ENCODE measurements at regions not wholly inside any gene's neighbourhood (a gene's known extent, or its start where the extent isn't known, plus 50 kb on each side); places are given as distances from the start of the nearest gene placed in this dataset.

DNA sequence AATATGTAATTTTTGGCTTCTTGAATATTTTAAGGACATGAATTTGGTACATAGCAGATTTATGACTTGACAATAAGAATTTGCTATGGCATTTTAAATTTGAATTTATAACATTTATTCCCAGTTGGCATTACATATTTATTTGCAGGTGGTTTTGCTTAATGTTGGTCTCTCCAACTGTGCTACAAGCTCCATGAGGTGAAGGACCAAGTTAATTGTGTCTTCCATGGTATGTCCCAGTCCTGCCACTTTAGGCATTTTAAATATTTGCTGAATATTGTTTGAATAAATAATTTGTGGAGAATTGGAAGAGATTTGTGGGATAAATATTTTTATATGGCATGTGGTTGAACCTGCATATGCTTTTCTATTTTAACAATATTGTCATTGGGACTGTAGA, 253.4 kb upstream of the RIOK2 start:
- no peak overlapping the region for H3K9ac ChIP-seq (ENCODE audit: insufficient read depth, low read length, poor library complexity, severe bottlenecking)
- no peaks in the 10 kb centered on the region for H3K4me1 ChIP-seq (ENCODE audit: control insufficient read depth in 1 of 2, insufficient read depth in 2 of 2, low read length in 2 of 2)
- Mint-ChIP-seq H3K27ac (no peak overlapping the region), H3K4me1 (no peaks in the 10 kb centered on the region), H3K9me3 (peaks cover 0 to 4% (median 0%) of the 10 kb centered on the region in 7 donors), H3K36me3 (no peaks in the 10 kb centered on the region), H3K4me3 (no peak overlapping the region), H3K27me3 (ENCODE audit: low read depth in 3 of 3) (peaks cover 0 to 2% (median 0%) of the 10 kb centered on the region in 3 donors)
- no peaks in the 10 kb centered on the region for H3K27me3 ChIP-seq (ENCODE audit: control insufficient read depth in 2 of 2, insufficient read depth in 2 of 2, low read length in 2 of 2)
- no peak overlapping the region for H3K4me2 ChIP-seq (replicated peaks; ENCODE audit: extremely low read depth, low read length, poor library complexity, severe bottlenecking)
- intact Hi-C loops (cut with micrococcal nuclease), result no loop called here
- no peak overlapping the region for H2AFZ ChIP-seq (ENCODE audit: insufficient read depth, low read depth, low read length, poor library complexity, severe bottlenecking)
- no peak overlapping the region for H3K4me3 ChIP-seq (replicated peaks in 1 of 3; ENCODE audit: low read depth in 2 of 3, low read length in 3 of 3)
- no peak overlapping the region for H3K27ac ChIP-seq (ENCODE audit: low read depth in 1 of 2, low read length in 2 of 2)
- TF ChIP-seq, protein P1, sequence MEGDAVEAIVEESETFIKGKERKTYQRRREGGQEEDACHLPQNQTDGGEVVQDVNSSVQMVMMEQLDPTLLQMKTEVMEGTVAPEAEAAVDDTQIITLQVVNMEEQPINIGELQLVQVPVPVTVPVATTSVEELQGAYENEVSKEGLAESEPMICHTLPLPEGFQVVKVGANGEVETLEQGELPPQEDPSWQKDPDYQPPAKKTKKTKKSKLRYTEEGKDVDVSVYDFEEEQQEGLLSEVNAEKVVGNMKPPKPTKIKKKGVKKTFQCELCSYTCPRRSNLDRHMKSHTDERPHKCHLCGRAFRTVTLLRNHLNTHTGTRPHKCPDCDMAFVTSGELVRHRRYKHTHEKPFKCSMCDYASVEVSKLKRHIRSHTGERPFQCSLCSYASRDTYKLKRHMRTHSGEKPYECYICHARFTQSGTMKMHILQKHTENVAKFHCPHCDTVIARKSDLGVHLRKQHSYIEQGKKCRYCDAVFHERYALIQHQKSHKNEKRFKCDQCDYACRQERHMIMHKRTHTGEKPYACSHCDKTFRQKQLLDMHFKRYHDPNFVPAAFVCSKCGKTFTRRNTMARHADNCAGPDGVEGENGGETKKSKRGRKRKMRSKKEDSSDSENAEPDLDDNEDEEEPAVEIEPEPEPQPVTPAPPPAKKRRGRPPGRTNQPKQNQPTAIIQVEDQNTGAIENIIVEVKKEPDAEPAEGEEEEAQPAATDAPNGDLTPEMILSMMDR (IDR thresholded peaks at IDR 0.05), result no peak
- DNase-seq, result no peak
- no peaks in the 10 kb centered on the region for H3K79me2 ChIP-seq (ENCODE audit: insufficient read depth, low read length)
- no peaks in the 10 kb centered on the region for H3K9me3 ChIP-seq (replicated peaks in 1 of 2; ENCODE audit: control insufficient read depth in 1 of 2, insufficient read depth in 1 of 2, low read length in 2 of 2)
- no peaks in the 10 kb centered on the region for H3K36me3 ChIP-seq (replicated peaks in 1 of 2; ENCODE audit: control insufficient read depth in 1 of 2, insufficient read depth in 2 of 2, low read length in 2 of 2)
- H4K20me1 ChIP-seq (ENCODE audit: insufficient read depth, low read length), result no peaks in the 10 kb centered on the region

DNA sequence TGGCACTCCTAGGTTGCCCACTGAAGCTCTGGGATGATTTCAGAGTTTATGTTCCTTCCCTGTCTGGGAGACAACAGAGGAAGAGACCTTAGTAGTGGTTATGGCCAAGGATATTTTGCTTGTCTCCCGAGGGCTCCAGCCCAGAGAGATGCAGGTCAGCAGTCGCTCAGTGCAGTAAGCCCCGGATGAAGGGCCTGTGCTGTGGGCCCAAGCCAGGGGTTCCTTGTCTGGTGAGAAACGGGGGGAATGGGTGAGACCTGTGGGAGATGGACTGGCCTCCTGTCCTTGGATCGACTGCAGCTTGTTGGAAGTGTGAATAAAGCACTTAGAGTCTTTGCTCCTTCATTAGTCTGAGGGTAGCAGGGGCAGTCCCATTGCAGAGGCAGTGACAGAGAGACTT, 260.7 kb upstream of the RIOK2 start:
- Mint-ChIP-seq H3K36me3 (no peaks in the 10 kb centered on the region), H3K4me3 (no peak overlapping the region), H3K27ac (no peak overlapping the region), H3K27me3 (ENCODE audit: low read depth in 3 of 3) (peaks cover 0 to 2% (median 1%) of the 10 kb centered on the region in 3 donors), H3K4me1 (no peaks in the 10 kb centered on the region), H3K9me3 (peaks cover 5 to 18% (median 15%) of the 10 kb centered on the region in 7 donors)
- Histone ChIP-seq H3K27me3 (ENCODE audit: control insufficient read depth in 2 of 2, insufficient read depth in 2 of 2, low read length in 2 of 2) (no peaks in the 10 kb centered on the region), H3K4me3 (replicated peaks in 1 of 3; ENCODE audit: low read depth in 2 of 3, low read length in 3 of 3) (no peak overlapping the region), H3K9me3 (replicated peaks in 1 of 2; ENCODE audit: control insufficient read depth in 1 of 2, insufficient read depth in 1 of 2, low read length in 2 of 2) (peaks cover 7 to 13% of the 10 kb centered on the region in 2 donors), H2AFZ (ENCODE audit: insufficient read depth, low read depth, low read length, poor library complexity, severe bottlenecking) (no peak overlapping the region), H4K20me1 (ENCODE audit: insufficient read depth, low read length) (no peaks in the 10 kb centered on the region), H3K4me2 (replicated peaks; ENCODE audit: extremely low read depth, low read length, poor library complexity, severe bottlenecking) (no peak overlapping the region), H3K27ac (ENCODE audit: low read depth in 1 of 2, low read length in 2 of 2) (no peak overlapping the region), H3K36me3 (replicated peaks in 1 of 2; ENCODE audit: control insufficient read depth in 1 of 2, insufficient read depth in 2 of 2, low read length in 2 of 2) (no peaks in the 10 kb centered on the region), H3K9ac (ENCODE audit: insufficient read depth, low read length, poor library complexity, severe bottlenecking) (no peak overlapping the region), H3K4me1 (ENCODE audit: control insufficient read depth in 1 of 2, insufficient read depth in 2 of 2, low read length in 2 of 2) (no peaks in the 10 kb centered on the region), H3K79me2 (ENCODE audit: insufficient read depth, low read length) (no peaks in the 10 kb centered on the region)
- DNase-seq, result no peak
- TF ChIP-seq, protein P1 (IDR thresholded peaks at IDR 0.05), result no peak
- intact Hi-C loops (cut with micrococcal nuclease), result no loop called here
- 90% methylated on average over 5 of the region's 5 CpGs for WGBS (ENCODE audit: insufficient coverage)
